WTC11 (cell line): ENCODE measurements at regions not wholly inside any gene's neighbourhood (a gene's known extent, or its start where the extent isn't known, plus 50 kb on each side); places are given as distances from the start of the nearest gene placed in this dataset.

Experiments used
- ATAC-seq: fragments of 200-7000 bp; cut with Tn5 transposase; 2 replicates; pipeline ENCODE4 v1.10.0; 2021; ENCODE audit warnings: mild to moderate bottlenecking, moderate library complexity
- CTCF ChIA-PET: fragments of 300-600 bp; sonication (Branson Sonifier 250); formaldehyde crosslinking; loops from one replicate; lab custom pipeline; 2021; ENCODE audit warnings: antibody characterized with exemption; lab: Charles Lee
- POLR2A ChIA-PET: fragments of 350-600 bp; sonication (Branson Sonifier 250); formaldehyde crosslinking; loops from one replicate; lab custom pipeline; 2021; ENCODE audit warnings: antibody characterized with exemption; lab: Charles Lee
- DNase-seq: peaks from one replicate; pipeline ENCODE4 v3.0.0; 2021; ENCODE audit warnings: low spot score
- H3K27ac Mint-ChIP-seq: 2 replicates; pipeline ENCODE4 v1.8.0; 2021; ENCODE audit warnings: mixed read lengths
- H3K27me3 Mint-ChIP-seq: 2 replicates; pipeline ENCODE4 v1.8.0; 2021; ENCODE audit warnings: low read depth, mild to moderate bottlenecking, moderate library complexity, mixed read lengths
- H3K36me3 Mint-ChIP-seq: 2 replicates; pipeline ENCODE4 v1.8.0; 2021; ENCODE audit warnings: mixed read lengths
- H3K4me1 Mint-ChIP-seq: 2 replicates; pipeline ENCODE4 v1.8.0; 2022; ENCODE audit warnings: mixed read lengths
- H3K4me3 Mint-ChIP-seq: 2 replicates; pipeline ENCODE4 v1.8.0; 2021; ENCODE audit warnings: mild to moderate bottlenecking, moderate library complexity, mixed read lengths
- H3K9me3 Mint-ChIP-seq: 2 replicates; pipeline ENCODE4 v1.8.0; 2021; ENCODE audit warnings: mixed read lengths
- AFF4 ChIP-seq: sonication (generic); formaldehyde crosslinking; IDR thresholded peaks from 2 replicates; pipeline ENCODE4 v1.8.1; 2023; ENCODE audit warnings: mild to moderate bottlenecking, missing genetic modification reagents, borderline replicate concordance
- AR ChIP-seq: fragments of 250-450 bp; sonication (Bioruptor Pico); IDR thresholded peaks from 2 replicates; pipeline ENCODE4 v1.9.0; 2021; ENCODE audit warnings: mild to moderate bottlenecking
- ATF6 ChIP-seq: sonication (generic); formaldehyde crosslinking; IDR thresholded peaks from 2 replicates; pipeline ENCODE4 v1.8.1; 2023; ENCODE audit warnings: mild to moderate bottlenecking, missing genetic modification reagents
- E2F1 ChIP-seq: sonication (generic); formaldehyde crosslinking; IDR thresholded peaks from 2 replicates; pipeline ENCODE4 v1.8.0; 2022; ENCODE audit warnings: mild to moderate bottlenecking, missing genetic modification reagents
- E2F4 ChIP-seq: sonication (generic); formaldehyde crosslinking; IDR thresholded peaks from 2 replicates; pipeline ENCODE4 v1.8.1; 2022; ENCODE audit warnings: low read depth, mild to moderate bottlenecking, moderate library complexity, missing genetic modification reagents, borderline replicate concordance
- FOXK1 ChIP-seq: sonication (generic); formaldehyde crosslinking; IDR thresholded peaks from 2 replicates; pipeline ENCODE4 v1.8.0; 2022; ENCODE audit warnings: mild to moderate bottlenecking, moderate library complexity, missing genetic modification reagents
- FOXP1 ChIP-seq: sonication (generic); formaldehyde crosslinking; IDR thresholded peaks from 2 replicates; pipeline ENCODE4 v1.8.0; 2022; ENCODE audit warnings: missing genetic modification reagents, mild to moderate bottlenecking, moderate library complexity, borderline replicate concordance
- GTF2I ChIP-seq: fragments of 250-450 bp; sonication (Bioruptor Pico); conservative IDR thresholded peaks from 2 replicates; pipeline ENCODE4 v1.4.0; 2021; ENCODE audit warnings: mild to moderate bottlenecking
- JAZF1 ChIP-seq: fragments of 250-450 bp; sonication (Bioruptor Pico); IDR thresholded peaks from 2 replicates; pipeline ENCODE4 v1.9.0; 2021; ENCODE audit warnings: moderate library complexity, mild to moderate bottlenecking, inconsistent platforms
- NR1H2 ChIP-seq: sonication (generic); formaldehyde crosslinking; IDR thresholded peaks from 2 replicates; pipeline ENCODE4 v1.9.0; 2021; ENCODE audit warnings: mild to moderate bottlenecking, moderate library complexity, missing genetic modification reagents
- USF1 ChIP-seq: sonication (generic); formaldehyde crosslinking; IDR thresholded peaks from 2 replicates; pipeline ENCODE4 v1.8.0; 2022; ENCODE audit warnings: mild to moderate bottlenecking, missing genetic modification reagents
- USF2 ChIP-seq: sonication (generic); formaldehyde crosslinking; IDR thresholded peaks from 2 replicates; pipeline ENCODE4 v1.8.1; 2023; ENCODE audit warnings: mild to moderate bottlenecking, missing genetic modification reagents, moderate library complexity
- ZNF219 ChIP-seq: sonication (generic); formaldehyde crosslinking; IDR thresholded peaks from 2 replicates; pipeline ENCODE4 v1.8.0; 2023; ENCODE audit warnings: missing genetic modification reagents, mild to moderate bottlenecking, borderline replicate concordance
- ZNF281 ChIP-seq: sonication (generic); formaldehyde crosslinking; IDR thresholded peaks from 2 replicates; pipeline ENCODE4 v1.8.0; 2023; ENCODE audit warnings: mild to moderate bottlenecking, missing genetic modification reagents
- ZNF317 ChIP-seq: sonication (generic); formaldehyde crosslinking; IDR thresholded peaks from 2 replicates; pipeline ENCODE4 v1.8.1; 2023; ENCODE audit warnings: low read depth, mild to moderate bottlenecking, moderate library complexity, missing genetic modification reagents, borderline replicate concordance

GRCh38 chr5:18675041-18675440 is 1040.8 kb downstream of the TAF11L14 start:
- ChIA-PET CTCF (no interaction called here), POLR2A (no interaction called here)
- DNase-seq (no peak), ATAC-seq (no peak)
- TF ChIP-seq USF2 (CRISPR knock-in tag), result no peak
- no peak for TF ChIP-seq E2F1 (CRISPR knock-in tag)
- TF ChIP-seq JAZF1, result no peak
- no peak for TF ChIP-seq E2F4
- TF ChIP-seq FOXK1 (CRISPR knock-in tag), result no peak
- no peak for TF ChIP-seq ZNF317 (CRISPR knock-in tag)
- TF ChIP-seq ATF6, result no peak
- no peak for TF ChIP-seq AR (CRISPR knock-in tag)
- no peak for TF ChIP-seq FOXP1 (CRISPR knock-in tag)
- no peak for TF ChIP-seq NR1H2
- TF ChIP-seq ZNF219 (CRISPR knock-in tag), result no peak
- no peak for TF ChIP-seq AFF4 (CRISPR knock-in tag)
- no peak for TF ChIP-seq ZNF281 (CRISPR knock-in tag)
- TF ChIP-seq USF1 (CRISPR knock-in tag), result no peak
- TF ChIP-seq GTF2I (CRISPR knock-in tag), result no peak
- Mint-ChIP-seq H3K9me3 (no peaks in the 10 kb centered on the region), H3K27me3 (no peaks in the 10 kb centered on the region), H3K36me3 (peaks cover 35% of the 10 kb centered on the region), H3K4me1 (peaks cover 37% of the 10 kb centered on the region), H3K4me3 (peak overlapping the region; percentile 93), H3K27ac (peak overlapping the region; percentile 94)
